ENCODE measurements at regions not wholly inside any gene's neighbourhood (a gene's known extent, or its start where the extent isn't known, plus 50 kb on each side); places are given as distances from the start of the nearest gene placed in this dataset.

DNA sequence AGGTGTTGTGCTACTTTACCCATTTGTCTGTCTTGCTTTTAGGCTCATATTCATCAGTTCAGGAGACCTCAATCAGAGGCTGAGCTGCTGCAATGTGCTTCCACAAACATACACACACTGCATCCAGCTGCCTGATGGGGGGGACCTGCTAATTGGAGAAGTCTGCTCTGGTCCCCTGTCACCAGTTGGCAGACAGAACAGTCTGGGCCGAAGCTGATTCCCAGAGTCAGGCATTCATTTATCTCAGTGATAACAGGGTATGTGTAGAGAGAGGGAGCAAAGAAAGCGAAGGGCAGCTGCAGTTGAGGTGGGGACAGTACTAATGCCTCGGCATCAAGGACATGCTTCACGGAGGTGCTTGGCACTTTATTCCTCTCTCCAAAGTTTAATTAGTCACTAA is 584.3 kb upstream of the PIK3C3 start:
- TF ChIP-seq CTCF (conservative IDR thresholded peaks at IDR 0.05; ENCODE audit: low read depth, low read length) = no peak
- no peak overlapping the region for H3K4me3 ChIP-seq (ENCODE audit: low read depth, low read length)
- DNase-seq (ENCODE audit: low read depth) = no peak

GRCh38 chr18:41357708-41358107 is 597.3 kb upstream of the PIK3C3 start:
- no peak overlapping the region for H3K4me3 ChIP-seq (ENCODE audit: low read depth, low read length)
- no peak for DNase-seq (ENCODE audit: low read depth)
- no peak for TF ChIP-seq CTCF (conservative IDR thresholded peaks at IDR 0.05; ENCODE audit: low read depth, low read length)

GRCh38 chr18:41353777-41354528 is 601.1 kb upstream of the PIK3C3 start:
- DNase-seq (ENCODE audit: low read depth) = peak; percentile 52
- no peak overlapping the region for H3K4me3 ChIP-seq (ENCODE audit: low read depth, low read length)
- TF ChIP-seq CTCF (conservative IDR thresholded peaks at IDR 0.05; ENCODE audit: low read depth, low read length) = no peak

DNA sequence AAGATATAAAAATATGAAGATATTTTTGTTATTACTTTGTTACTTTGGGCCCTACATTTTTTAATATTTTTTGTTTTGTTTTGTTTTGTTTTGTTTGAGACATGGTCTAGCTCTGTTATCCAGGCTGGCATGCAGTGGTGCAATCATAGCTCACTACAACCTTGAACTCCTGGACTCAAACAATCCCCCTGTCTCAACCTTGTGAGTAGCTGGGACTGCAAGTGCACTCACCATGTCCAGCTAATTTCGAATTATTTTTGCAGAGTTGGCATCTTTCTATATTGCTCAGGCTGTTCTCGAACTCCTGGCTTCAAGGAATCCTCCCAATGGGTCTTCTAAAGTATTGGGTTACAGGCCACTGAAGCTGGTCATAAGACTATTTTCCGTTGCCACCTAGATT is 603.6 kb upstream of the PIK3C3 start:
- no peak overlapping the region for H3K4me3 ChIP-seq (ENCODE audit: low read depth, low read length)
- DNase-seq (ENCODE audit: low read depth) = no peak
- no peak for TF ChIP-seq CTCF (conservative IDR thresholded peaks at IDR 0.05; ENCODE audit: low read depth, low read length)

DNA sequence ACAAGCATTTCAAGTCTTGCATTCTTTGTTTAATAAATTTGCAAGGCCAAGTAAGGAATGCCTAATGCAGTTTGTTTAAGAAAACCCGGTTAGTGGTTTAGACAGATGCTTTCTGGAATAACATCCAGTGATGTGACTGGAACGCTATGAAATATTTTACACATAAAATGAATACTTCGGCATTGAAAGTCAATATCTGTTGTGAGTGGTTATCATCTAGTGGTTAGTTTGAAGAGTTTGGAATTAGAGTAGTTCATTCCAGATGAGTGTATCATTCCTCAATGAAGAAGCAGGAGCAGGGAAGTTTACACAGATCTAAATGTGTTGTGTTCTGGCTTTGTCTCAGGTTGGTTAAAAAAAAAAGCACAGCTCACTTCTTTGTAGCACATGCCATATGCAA is 608.0 kb upstream of the PIK3C3 start:
- no peak overlapping the region for H3K4me3 ChIP-seq (ENCODE audit: low read depth, low read length)
- DNase-seq (ENCODE audit: low read depth) = peak; percentile 80
- no peak for TF ChIP-seq CTCF (conservative IDR thresholded peaks at IDR 0.05; ENCODE audit: low read depth, low read length)

DNA sequence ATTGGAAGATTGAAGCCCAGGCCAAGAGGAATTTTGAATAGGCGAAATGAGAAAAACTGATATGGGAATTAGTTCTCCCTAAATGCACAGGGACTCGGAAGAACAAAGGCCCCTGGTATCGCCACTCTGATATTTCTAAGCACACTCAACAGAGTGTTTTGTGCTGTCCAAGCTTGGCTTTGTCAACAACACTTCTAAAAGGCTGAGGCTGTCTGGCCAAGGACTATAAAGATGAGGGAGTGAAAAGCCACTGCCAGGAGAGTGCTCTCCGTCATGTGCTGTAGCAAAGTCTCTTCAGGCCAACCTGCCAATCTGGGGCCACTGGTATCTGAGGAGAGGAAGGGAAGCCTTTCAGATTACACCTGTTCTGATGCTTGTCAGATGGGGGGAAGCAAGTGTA is 611.2 kb upstream of the PIK3C3 start:
- no peak for TF ChIP-seq CTCF (conservative IDR thresholded peaks at IDR 0.05; ENCODE audit: low read depth, low read length)
- H3K4me3 ChIP-seq (ENCODE audit: low read depth, low read length) = no peak overlapping the region
- no peak for DNase-seq (ENCODE audit: low read depth)

GRCh38 chr18:41338341-41338740 is 616.7 kb upstream of the PIK3C3 start:
- no peak for TF ChIP-seq CTCF (conservative IDR thresholded peaks at IDR 0.05; ENCODE audit: low read depth, low read length)
- DNase-seq (ENCODE audit: low read depth) = no peak
- H3K4me3 ChIP-seq (ENCODE audit: low read depth, low read length) = no peak overlapping the region
